Endothelial cell of umbilical vein (primary cell): ENCODE measurements at regions not wholly inside any gene's neighbourhood (a gene's known extent, or its start where the extent isn't known, plus 50 kb on each side); places are given as distances from the start of the nearest gene placed in this dataset.

Source experiments
- BruUV-seq: library from RNA; stranded (reverse); fragments of 400-500 nt; replicated peaks from 2 replicates; lab custom pipeline; 2021; lab: Mats Ljungman, UMichigan
- CTCF ChIA-PET: fragments of 300-600, 350-600 bp; sonication (Branson Sonifier 250); formaldehyde crosslinking; loops from one replicate; lab custom pipeline; 2021; ENCODE audit warnings: antibody characterized with exemption, inconsistent platforms; lab: Charles Lee
- POLR2A ChIA-PET: fragments of 300-600, 350-600 bp; sonication (Branson Sonifier 250); formaldehyde crosslinking; loops from one replicate; lab custom pipeline; 2021; ENCODE audit warnings: antibody characterized with exemption, inconsistent platforms; lab: Charles Lee
- DNase-seq: peaks from one replicate; pipeline ENCODE4 v3.0.0-alpha.2; 2011; ENCODE audit warnings: low read depth, low spot score
- FAIRE-seq: peaks from 2 replicates; lab custom pipeline; 2011; peaks lifted over from hg19 to GRCh38; lab: Jason Lieb, UNC
- H2AFZ ChIP-seq: 2 replicates; pipeline ENCODE4 v1.6.0; 2012; ENCODE audit warnings: low read depth, low read length, control low read depth, inconsistent platforms
- H3K27ac ChIP-seq: 2 replicates; pipeline ENCODE4 v1.5.1; 2011; ENCODE audit warnings: low read depth, mild to moderate bottlenecking, control low read depth, low read length, moderate library complexity; ENCODE audit not compliant: insufficient read depth
- H3K27me3 ChIP-seq, 2 experiments: 2 replicates each; pipeline versions ENCODE4 v1.6.0 to v1.6.1; 2011; ENCODE audit warnings: low read length in 2 of 2, mixed read lengths in 1 of 2; ENCODE audit not compliant: control insufficient read depth in 2 of 2, insufficient read depth in 2 of 2
- H3K36me3 ChIP-seq, 2 experiments: 2 replicates in 1 of 2; 3 replicates in 1 of 2; pipeline ENCODE4 v1.5.1; 2011; ENCODE audit warnings: low read length in 2 of 2, mild to moderate bottlenecking in 1 of 2, moderate library complexity in 1 of 2; ENCODE audit not compliant: control insufficient read depth in 2 of 2, insufficient read depth in 2 of 2; ENCODE audit errors: extremely low read depth in 1 of 2
- H3K4me1 ChIP-seq: 3 replicates; pipeline ENCODE4 v1.5.1; 2011; ENCODE audit warnings: mild to moderate bottlenecking, low read length; ENCODE audit not compliant: control insufficient read depth, insufficient read depth; ENCODE audit errors: extremely low read depth
- H3K4me2 ChIP-seq: 2 replicates; pipeline ENCODE4 v1.6.1; 2011; ENCODE audit warnings: low read length, control low read depth, mixed read lengths; ENCODE audit not compliant: insufficient read depth
- H3K4me3 ChIP-seq, 3 experiments: fragments of 200-600 bp in 1 of 3; sonication (generic), shearing (Covaris generic) in 1 of 3; replicated peaks in 1 of 3; 2 replicates each; pipeline ENCODE4 v1.5.1; 2011 to 2016; ENCODE audit warnings: control low read depth in 3 of 3, low read length in 3 of 3, mild to moderate bottlenecking in 2 of 3, inconsistent platforms in 1 of 3, low read depth in 1 of 3, moderate library complexity in 1 of 3; ENCODE audit not compliant: insufficient read depth in 1 of 3
- H3K79me2 ChIP-seq: 2 replicates; pipeline ENCODE4 v1.6.0; 2012; ENCODE audit warnings: low read length, inconsistent platforms; ENCODE audit not compliant: control insufficient read depth, insufficient read depth
- H3K9ac ChIP-seq: replicated peaks from 2 replicates; pipeline ENCODE3; 2011; ENCODE audit warnings: low read length, control low read depth; ENCODE audit not compliant: insufficient read depth; ENCODE audit errors: extremely low read depth
- H3K9me1 ChIP-seq: replicated peaks from 3 replicates; pipeline ENCODE4 v1.6.0; 2011; ENCODE audit warnings: mild to moderate bottlenecking, low read length; ENCODE audit not compliant: control insufficient read depth, insufficient read depth; ENCODE audit errors: extremely low read depth
- H3K9me3 ChIP-seq: replicated peaks from 2 replicates; pipeline ENCODE4 v1.5.1; 2012; ENCODE audit warnings: low read length, inconsistent platforms; ENCODE audit not compliant: control insufficient read depth, insufficient read depth
- H4K20me1 ChIP-seq: replicated peaks from 2 replicates; pipeline ENCODE3; 2011; ENCODE audit warnings: mild to moderate bottlenecking, low read length; ENCODE audit not compliant: control insufficient read depth, insufficient read depth; ENCODE audit errors: extremely low read depth
- CTCF ChIP-seq, 2 donors: IDR thresholded peaks; 1 replicate in 1 of 2; 2 replicates in 1 of 2; pipeline ENCODE4 v1.5.1; 2011; ENCODE audit warnings: low read length in 2 of 2, mild to moderate bottlenecking in 2 of 2, moderate library complexity in 2 of 2, control low read depth in 1 of 2, inconsistent platforms in 1 of 2, low read depth in 1 of 2; ENCODE audit not compliant: insufficient read depth in 1 of 2; ENCODE audit errors: extremely low read depth in 1 of 2
- EZH2 ChIP-seq: IDR thresholded peaks from 2 replicates; pipeline ENCODE4 v1.6.1; 2012; ENCODE audit warnings: borderline replicate concordance, low read depth, mild to moderate bottlenecking, moderate library complexity, low read length, inconsistent platforms; ENCODE audit not compliant: severe bottlenecking
- FOS ChIP-seq: IDR thresholded peaks from 2 replicates; pipeline ENCODE4 v1.6.1; 2011; ENCODE audit warnings: mild to moderate bottlenecking, low read length, moderate library complexity, borderline replicate concordance; ENCODE audit not compliant: insufficient read depth
- GATA2 ChIP-seq: IDR thresholded peaks from 2 replicates; pipeline ENCODE4 v1.7.0; 2011; ENCODE audit warnings: low read depth, mild to moderate bottlenecking, moderate library complexity, mixed read lengths, low read length; ENCODE audit not compliant: insufficient read length, insufficient read depth
- JUN ChIP-seq: IDR thresholded peaks from 2 replicates; pipeline ENCODE4 v1.6.1; 2011; ENCODE audit warnings: borderline replicate concordance, low read depth; ENCODE audit not compliant: insufficient read length, insufficient read depth
- MAX ChIP-seq: IDR thresholded peaks from 2 replicates; pipeline ENCODE4 v1.6.1; 2011; ENCODE audit not compliant: insufficient read depth, insufficient read length
- MYC ChIP-seq: IDR thresholded peaks from one replicate; pipeline ENCODE4 v1.6.1; 2011; ENCODE audit warnings: mild to moderate bottlenecking, low read depth, low read length
- POLR2A ChIP-seq: IDR thresholded peaks from 2 replicates; pipeline ENCODE4 v1.6.1; 2012; ENCODE audit warnings: low read depth, mild to moderate bottlenecking, control low read depth, low read length
- POLR2AphosphoS5 ChIP-seq: IDR thresholded peaks from 2 replicates; pipeline ENCODE4 v1.6.1; 2012; ENCODE audit warnings: low read depth, mild to moderate bottlenecking, control low read depth, low read length, moderate library complexity; ENCODE audit not compliant: insufficient read depth
- dilution Hi-C: fragments of 300-500 bp; cut with MboI; formaldehyde crosslinking; loops from one replicate; pipeline ENCODE4 v1.15.0; 2019; ENCODE audit warnings: low sequenced_read_pairs; ENCODE audit not compliant: extremely low pct_ligation_motif_present
- intact Hi-C: fragments of 100-400 bp; cut with micrococcal nuclease; formaldehyde crosslinking; loops from one replicate; pipeline ENCODE4 v1.10.0; 2022

GRCh38 chr18:78523850-78524249 is 455.8 kb upstream of the SALL3 start:
- Histone ChIP-seq H3K4me3 (no peak overlapping the region), H3K9me1 (no peaks in the 10 kb centered on the region), H3K36me3 (no peaks in the 10 kb centered on the region), H3K27me3 (no peaks in the 10 kb centered on the region), H3K9ac (no peak overlapping the region), H3K4me2 (no peak overlapping the region), H2AFZ (no peak overlapping the region), H3K4me1 (no peaks in the 10 kb centered on the region), H3K27ac (no peak overlapping the region), H4K20me1 (no peaks in the 10 kb centered on the region), H3K9me3 (peaks cover 17% of the 10 kb centered on the region), H3K79me2 (no peaks in the 10 kb centered on the region)
- CTCF ChIA-PET, result no interaction called here
- DNase-seq (no peak), FAIRE-seq (no peak)
- dilution Hi-C loops (no loop called here), intact Hi-C loops (no loop called here)
- no peak for TF ChIP-seq JUN
- TF ChIP-seq CTCF (IDR thresholded peaks at IDR 0.05; ENCODE audit: extremely low read depth in 1 of 2, insufficient read depth in 1 of 2, low read depth in 1 of 2, low read length in 2 of 2), result no peak
- no peak for TF ChIP-seq MAX
- TF ChIP-seq GATA2, result no peak
- no peak for TF ChIP-seq FOS
- TF ChIP-seq POLR2A, result no peak
- TF ChIP-seq POLR2AphosphoS5, result no peak
- TF ChIP-seq MYC, result no peak
- TF ChIP-seq EZH2, result no peak
- POLR2A ChIA-PET, result no interaction called here
- no TSS peak for BruUV-seq
